GM20000 (cell line): ENCODE measurements at regions not wholly inside any gene's neighbourhood (a gene's known extent, or its start where the extent isn't known, plus 50 kb on each side); places are given as distances from the start of the nearest gene placed in this dataset.

ENCODE experiments used
- DNase-seq: peaks from one replicate; pipeline ENCODE4 v3.0.0; 2012; ENCODE audit warnings: low spot score
- CTCF ChIP-seq: IDR thresholded peaks from 2 replicates; pipeline ENCODE4 v1.5.1; 2012; ENCODE audit warnings: mild to moderate bottlenecking, control low read depth; ENCODE audit errors: extremely low read depth, missing control alignments

DNA sequence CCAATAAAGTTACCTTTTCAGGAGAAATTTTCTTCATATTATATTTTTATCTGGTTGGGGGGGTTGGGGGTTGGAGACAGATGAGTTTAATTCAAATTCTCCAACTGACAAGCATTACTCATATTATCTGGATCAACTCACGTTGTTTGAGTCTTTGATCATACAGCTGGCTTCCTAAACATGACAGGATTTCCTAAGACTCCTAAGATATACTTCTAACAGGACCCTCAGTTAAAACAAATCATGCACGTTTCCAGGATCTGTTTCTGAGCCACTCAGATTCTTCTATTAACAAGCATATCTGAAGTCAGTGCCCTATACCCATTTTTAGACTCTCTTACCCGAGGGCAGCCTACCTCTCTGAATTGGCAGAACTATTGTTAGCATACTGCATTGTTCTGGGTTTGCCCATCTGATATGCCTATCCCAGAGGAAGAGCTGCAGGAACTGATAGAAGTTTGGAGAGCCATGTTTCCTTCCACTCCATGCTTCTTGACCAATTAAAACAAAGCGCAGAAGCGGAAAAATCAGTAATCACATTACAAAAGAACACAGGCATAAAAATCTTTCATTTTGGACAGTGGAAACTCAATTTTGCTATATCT lies 653.9 kb downstream of the LTN1 start:
- no peak for TF ChIP-seq CTCF
- DNase-seq: no peak

GRCh38 chr21:28337315-28337714 lies 655.4 kb downstream of the LTN1 start:
- no peak for DNase-seq
- no peak for TF ChIP-seq CTCF

- TF ChIP-seq CTCF: no peak
Measured at GRCh38 chr21:28336314-28336713, 656.4 kb downstream of the LTN1 start.

GRCh38 chr21:28334407-28334806 lies 658.3 kb downstream of the LTN1 start:
- no peak for DNase-seq
- TF ChIP-seq CTCF: no peak

More at GRCh38 chr21:28336314-28336713, 656.4 kb downstream of the LTN1 start:
- no peak for DNase-seq

DNA sequence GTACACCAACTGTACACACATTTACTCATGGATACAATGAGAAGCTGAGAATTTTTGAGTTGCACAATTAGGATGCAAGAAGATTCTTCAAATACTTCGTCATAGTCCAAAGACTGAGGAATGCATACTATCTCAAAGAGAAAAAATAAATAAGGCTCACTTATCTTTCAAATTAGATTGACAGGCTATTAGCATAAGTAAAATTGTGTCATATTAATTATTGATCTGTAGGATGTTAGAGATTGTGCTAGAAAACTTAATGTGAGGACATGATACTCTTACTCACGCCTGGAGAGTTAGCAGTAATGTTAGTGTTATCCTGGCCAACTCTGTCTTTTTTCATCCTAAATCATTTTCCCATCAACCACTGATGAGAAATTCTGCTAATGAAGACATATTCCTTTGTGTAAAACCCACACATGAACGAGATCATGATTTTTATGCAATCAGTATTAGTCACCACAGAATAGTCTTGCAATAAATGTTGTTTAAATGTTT lies 659.0 kb downstream of the LTN1 start:
- DNase-seq: no peak
- TF ChIP-seq CTCF: no peak

- no peak for DNase-seq
- TF ChIP-seq CTCF: no peak
Measured at GRCh38 chr21:28332796-28333195, 659.9 kb downstream of the LTN1 start.

DNA sequence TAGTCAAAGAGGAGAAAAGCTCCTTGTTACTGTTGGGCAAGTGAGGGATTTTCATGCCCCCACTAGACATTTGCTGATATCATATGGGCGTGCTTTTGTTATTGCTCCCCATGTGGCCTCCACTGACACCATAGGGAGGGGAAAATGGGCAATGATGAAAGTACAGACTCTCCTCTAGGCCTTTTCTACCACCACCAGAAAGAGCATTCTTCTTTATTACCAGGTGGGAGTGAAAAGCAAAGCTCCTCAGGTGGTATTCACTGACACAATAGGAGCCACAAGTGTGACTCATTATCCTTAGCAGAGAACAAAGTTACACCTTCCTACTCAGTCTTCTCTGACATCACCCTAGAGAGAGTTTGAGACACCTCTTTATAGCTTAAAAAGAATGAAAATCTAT lies 667.1 kb downstream of the LTN1 start:
- no peak for TF ChIP-seq CTCF
- no peak for DNase-seq
